Small intestine (tissue), 7 donors: ENCODE measurements at regions not wholly inside any gene's neighbourhood (a gene's known extent, or its start where the extent isn't known, plus 50 kb on each side); places are given as distances from the start of the nearest gene placed in this dataset.

ENCODE experiments used
- DNase-seq, 2 donors: peaks; one replicate each; pipeline versions ENCODE4 v3.0.0 to v3.0.0-alpha.2; 2013
- FAIRE-seq: peaks from 2 replicates; lab custom pipeline; 2012; peaks lifted over from hg19 to GRCh38; lab: Jason Lieb, UNC
- H3K27ac ChIP-seq, 3 donors: one replicate each; pipeline ENCODE4 v1.5.1; 2013; ENCODE audit warnings: low read length in 2 of 3, mild to moderate bottlenecking in 2 of 3, control low read depth in 1 of 3, inconsistent platforms in 1 of 3, low read depth in 1 of 3, moderate library complexity in 1 of 3
- H3K27me3 ChIP-seq, 3 donors: one replicate each; pipeline ENCODE4 v1.6.1; 2013; ENCODE audit warnings: low read length in 3 of 3, inconsistent platforms in 1 of 3; ENCODE audit not compliant: control insufficient read depth in 3 of 3, insufficient read depth in 3 of 3
- H3K36me3 ChIP-seq, 3 donors: one replicate each; pipeline ENCODE4 v1.6.1; 2013; ENCODE audit warnings: low read length in 3 of 3, inconsistent platforms in 1 of 3, low read depth in 1 of 3, mild to moderate bottlenecking in 1 of 3, moderate library complexity in 1 of 3; ENCODE audit not compliant: control insufficient read depth in 3 of 3, insufficient read depth in 2 of 3
- H3K4me1 ChIP-seq, 3 donors: one replicate each; pipeline ENCODE4 v1.6.1; 2013; ENCODE audit warnings: low read length in 2 of 3, inconsistent platforms in 1 of 3, low read depth in 1 of 3, mild to moderate bottlenecking in 1 of 3, moderate library complexity in 1 of 3; ENCODE audit not compliant: control insufficient read depth in 3 of 3, insufficient read depth in 2 of 3
- H3K4me3 ChIP-seq, 3 donors: one replicate each; pipeline ENCODE4 v1.5.1; 2013; ENCODE audit warnings: low read length in 3 of 3, control low read depth in 1 of 3, inconsistent platforms in 1 of 3, low read depth in 1 of 3, mild to moderate bottlenecking in 1 of 3, moderate library complexity in 1 of 3
- H3K9me3 ChIP-seq, 2 donors: one replicate each; pipeline ENCODE4 v1.6.1; 2013; ENCODE audit warnings: low read depth in 1 of 2, low read length in 1 of 2; ENCODE audit not compliant: control insufficient read depth in 2 of 2, insufficient read depth in 1 of 2
- WGBS, 3 donors: extraction: QIAGEN DNeasy Blood & Tissue Kit; methylation state at CpG; one replicate each; pipeline ENCODE4 v1.1.7; 2013; 5-methylcytosine and 5-hydroxymethylcytosine counted together
- donor health status: healthy with polysubstance abuse.
- donor health status: control.
- donor health status: control.
- donor health status: Bipolar disorder and iron deficiency.
- donor health status: healthy.

DNA sequence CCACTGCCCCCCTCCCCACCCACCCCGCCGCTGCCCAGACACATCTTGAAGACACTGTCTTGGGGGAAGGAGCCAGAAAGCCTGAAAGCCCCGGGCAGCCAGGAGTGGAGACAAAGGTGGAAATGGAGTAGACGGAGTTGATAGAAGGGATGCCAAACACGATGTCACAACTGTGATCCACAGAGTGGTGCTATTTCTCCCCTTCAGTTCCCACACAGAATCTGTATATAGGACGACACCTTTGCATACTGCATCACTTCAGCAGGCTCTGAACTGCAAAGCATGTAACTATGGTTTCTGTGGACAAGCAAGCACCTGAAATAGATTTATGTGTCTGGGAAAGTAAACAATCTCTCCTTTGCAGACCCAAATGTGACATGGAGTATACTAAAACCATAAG is 56.4 kb upstream of the F13A1 start:
- no peak for FAIRE-seq
- WGBS, 3 donors = 75 to 84% (median 81%) methylated on average over 6 of the region's 6 CpGs

DNA sequence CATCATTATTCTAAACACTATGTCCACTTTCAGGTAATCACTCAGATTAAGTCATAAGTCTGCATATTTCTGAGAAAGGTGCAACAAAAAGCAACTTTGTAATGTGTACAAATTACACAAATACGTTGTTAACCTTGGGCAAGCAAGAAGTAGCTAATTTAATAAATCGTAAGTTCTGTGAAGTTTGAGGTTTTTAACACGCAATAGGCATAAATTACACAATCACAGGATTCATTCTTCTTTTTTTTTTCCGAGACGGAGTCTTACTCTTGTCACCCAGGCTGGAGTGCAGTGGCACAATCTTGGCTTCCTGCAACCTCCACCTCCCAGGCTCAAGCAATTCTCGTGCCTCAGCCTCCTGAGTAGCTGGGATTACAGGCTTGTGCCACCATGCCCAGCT is 57.2 kb upstream of the F13A1 start:
- no peak for DNase-seq
- Histone ChIP-seq H3K4me1 (no peaks in the 10 kb centered on the region), H3K27me3 (no peaks in the 10 kb centered on the region), H3K36me3 (no peaks in the 10 kb centered on the region), H3K9me3 (no peaks in the 10 kb centered on the region), H3K4me3 (no peak overlapping the region), H3K27ac (no peak overlapping the region)
- WGBS, 3 donors = 81 to 86% (median 84%) methylated on average over 6 of the region's 6 CpGs
- no peak for FAIRE-seq

More for the DNA sequence above, 56.4 kb upstream of the F13A1 start:
- no peak for DNase-seq
- Histone ChIP-seq H3K9me3 (no peaks in the 10 kb centered on the region), H3K4me1 (no peaks in the 10 kb centered on the region), H3K36me3 (no peaks in the 10 kb centered on the region), H3K27ac (no peak overlapping the region), H3K4me3 (no peak overlapping the region), H3K27me3 (no peaks in the 10 kb centered on the region)

DNA sequence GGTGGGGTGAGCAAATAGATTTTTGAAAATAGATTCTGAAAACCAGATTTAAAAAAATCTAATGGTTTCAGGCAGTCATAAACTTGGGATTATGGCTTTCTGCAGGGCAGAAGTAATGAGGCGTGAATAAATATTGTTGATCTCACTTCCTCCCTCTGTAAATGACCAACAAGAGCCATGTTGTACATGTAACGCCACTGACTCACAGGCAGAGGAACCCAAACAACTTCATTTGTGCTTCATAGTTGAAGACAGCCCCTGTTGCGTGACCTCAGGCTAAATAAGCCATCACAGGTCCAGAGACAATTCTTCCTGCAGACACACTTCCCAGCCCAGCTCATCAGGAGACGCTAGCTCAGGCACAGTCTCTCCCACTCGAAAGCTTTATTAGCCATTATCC is 59.1 kb upstream of the F13A1 start:
- DNase-seq = no peak
- no peaks in the 10 kb centered on the region for H3K27me3 ChIP-seq
- no peaks in the 10 kb centered on the region for H3K36me3 ChIP-seq
- no peak overlapping the region for H3K27ac ChIP-seq
- WGBS, 3 donors = 82 to 85% (median 85%) methylated on average over 5 of the region's 5 CpGs
- no peaks in the 10 kb centered on the region for H3K4me1 ChIP-seq
- no peak overlapping the region for H3K4me3 ChIP-seq
- FAIRE-seq = no peak
- no peaks in the 10 kb centered on the region for H3K9me3 ChIP-seq

DNA sequence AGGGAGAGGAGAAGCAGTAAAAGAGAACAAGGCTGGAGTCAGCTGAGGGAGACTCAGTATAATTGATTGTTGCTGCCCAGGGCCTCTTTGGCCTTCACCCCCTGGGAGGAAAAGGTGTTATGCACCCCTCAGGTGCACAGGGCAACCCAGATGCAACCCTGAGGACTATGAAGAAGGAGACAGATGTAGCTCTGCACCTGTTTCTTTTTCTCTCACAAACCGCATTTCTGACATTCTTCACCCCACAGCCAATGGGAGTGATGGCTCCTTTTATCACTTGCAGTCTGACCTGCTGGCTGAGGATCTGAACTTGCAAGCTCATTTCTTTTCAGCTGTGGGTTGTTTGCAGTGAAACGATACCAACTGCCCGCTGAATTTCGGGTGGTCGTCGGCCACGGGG is 64.1 kb upstream of the F13A1 start:
- WGBS, 3 donors = 64 to 73% (median 68%) methylated on average over 7 of the region's 7 CpGs
- Histone ChIP-seq H3K4me1 (no peaks in the 10 kb centered on the region), H3K9me3 (no peaks in the 10 kb centered on the region), H3K27ac (no peak overlapping the region), H3K27me3 (no peaks in the 10 kb centered on the region), H3K4me3 (no peak overlapping the region), H3K36me3 (no peaks in the 10 kb centered on the region)
- FAIRE-seq (no peak), DNase-seq (no peak)

DNA sequence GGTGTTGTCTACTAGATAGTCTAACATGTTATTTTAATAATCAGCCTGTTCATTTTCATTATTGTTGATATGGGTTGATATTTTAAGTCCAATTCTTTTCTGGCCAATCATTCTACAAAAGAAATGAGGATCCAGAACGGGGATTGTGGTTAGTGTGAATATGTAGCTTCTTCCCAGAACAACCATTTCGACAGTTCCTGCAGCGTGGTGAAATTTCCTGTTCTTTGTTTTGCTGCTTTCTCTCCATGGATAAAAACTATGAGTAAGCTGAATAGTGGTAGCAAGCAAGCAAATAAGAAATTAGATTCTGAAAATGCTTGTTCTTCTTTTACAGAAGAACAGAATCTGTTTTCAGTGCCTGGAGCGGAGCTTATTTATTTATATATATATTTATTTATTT is 65.5 kb upstream of the F13A1 start:
- Histone ChIP-seq H3K9me3 (no peaks in the 10 kb centered on the region), H3K4me1 (no peaks in the 10 kb centered on the region), H3K27ac (no peak overlapping the region), H3K4me3 (no peak overlapping the region), H3K27me3 (no peaks in the 10 kb centered on the region), H3K36me3 (no peaks in the 10 kb centered on the region)
- DNase-seq (no peak), FAIRE-seq (no peak)
- WGBS, 3 donors = 62 to 74% (median 64%) methylated on average over 4 of the region's 4 CpGs

DNA sequence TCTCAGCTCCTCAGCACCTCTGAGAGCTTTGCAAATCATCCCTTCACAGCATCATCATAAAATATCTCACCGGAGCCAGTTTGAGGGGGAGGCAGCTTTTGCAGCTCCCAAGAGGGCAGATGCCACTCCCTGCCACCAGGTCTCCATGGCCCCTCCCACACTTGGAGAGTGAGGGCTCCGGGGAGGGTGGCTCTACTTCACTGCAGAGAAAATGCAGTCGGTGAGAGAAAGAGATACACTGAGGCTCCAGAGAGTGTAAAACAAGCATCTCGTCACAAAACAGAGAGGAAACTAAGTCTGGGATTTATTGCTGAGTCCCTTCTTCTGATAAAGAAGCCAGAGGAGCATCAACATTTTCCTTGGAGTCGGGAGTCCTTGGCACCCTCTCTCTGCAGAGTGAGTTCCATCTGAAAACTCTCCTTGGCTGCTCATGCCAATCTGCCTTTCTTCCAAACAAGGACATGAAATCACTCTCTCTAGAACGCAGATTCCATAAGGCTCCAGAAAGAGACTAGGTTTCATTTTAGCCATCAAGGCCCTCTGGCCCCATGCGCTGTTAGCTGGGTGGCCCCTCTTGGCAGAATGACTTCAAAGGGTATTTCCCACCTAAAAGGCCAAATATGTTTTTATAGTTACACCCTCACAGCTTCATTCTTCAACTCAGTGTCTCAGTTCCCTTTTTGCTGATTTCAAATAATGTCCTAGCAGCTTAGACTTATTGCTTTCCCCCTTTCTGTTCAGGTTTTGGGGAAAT is 70.6 kb upstream of the F13A1 start:
- 57 to 62% (median 60%) methylated on average over 7 of the region's 7 CpGs for WGBS, 3 donors
- FAIRE-seq = no peak

DNA sequence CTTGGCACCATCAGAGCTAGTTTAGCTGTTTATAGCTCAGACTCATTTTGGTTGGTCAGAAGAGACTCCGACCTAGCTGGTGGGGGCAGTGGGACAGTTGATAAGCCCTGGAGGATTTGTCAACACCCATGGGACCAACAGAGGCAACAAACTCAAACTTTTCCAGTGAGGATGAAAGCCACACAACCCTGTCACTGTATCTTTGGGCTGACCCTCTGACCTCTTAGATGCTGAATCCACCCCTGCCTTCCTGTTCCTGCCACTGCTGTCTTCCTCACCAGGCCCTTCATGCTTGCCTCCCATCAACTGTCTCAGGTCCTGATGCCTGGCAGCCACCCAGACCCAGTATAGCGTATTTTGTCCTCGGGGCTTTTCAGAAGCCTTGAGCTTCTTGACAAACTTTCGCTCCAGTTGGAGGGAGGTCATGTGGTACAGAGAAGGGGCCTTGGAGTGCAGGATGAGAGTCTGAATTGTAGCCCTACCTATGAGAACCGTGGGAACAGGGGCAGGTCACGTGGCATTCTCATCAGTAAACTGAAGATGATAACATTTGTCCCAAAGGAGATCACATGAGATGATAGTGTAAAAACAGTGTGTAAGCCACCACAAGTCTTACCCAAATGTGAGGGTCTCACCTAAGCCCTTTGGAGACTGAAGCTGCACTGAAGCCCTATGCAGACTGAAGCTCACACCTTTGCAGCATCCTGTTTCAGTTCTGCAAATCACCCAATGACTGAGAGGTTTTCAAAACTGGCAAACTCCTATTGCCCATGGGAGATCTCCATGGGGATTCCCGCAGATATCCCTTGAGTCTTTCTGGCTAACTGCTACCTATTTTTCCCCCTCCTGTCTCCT is 72.0 kb upstream of the F13A1 start:
- Histone ChIP-seq H3K27ac (no peak overlapping the region), H3K4me3 (no peak overlapping the region), H3K9me3 (no peaks in the 10 kb centered on the region), H3K27me3 (no peaks in the 10 kb centered on the region), H3K36me3 (no peaks in the 10 kb centered on the region), H3K4me1 (no peaks in the 10 kb centered on the region)
- 74 to 79% (median 75%) methylated on average over 7 of the region's 7 CpGs for WGBS, 3 donors
- no peak for FAIRE-seq
- DNase-seq = no peak

More for the DNA sequence above, 70.6 kb upstream of the F13A1 start:
- H3K4me3 ChIP-seq = no peak overlapping the region
- no peaks in the 10 kb centered on the region for H3K9me3 ChIP-seq
- H3K4me1 ChIP-seq = no peaks in the 10 kb centered on the region
- H3K27me3 ChIP-seq = no peaks in the 10 kb centered on the region
- no peaks in the 10 kb centered on the region for H3K36me3 ChIP-seq
- no peak overlapping the region for H3K27ac ChIP-seq
- DNase-seq = no peak

DNA sequence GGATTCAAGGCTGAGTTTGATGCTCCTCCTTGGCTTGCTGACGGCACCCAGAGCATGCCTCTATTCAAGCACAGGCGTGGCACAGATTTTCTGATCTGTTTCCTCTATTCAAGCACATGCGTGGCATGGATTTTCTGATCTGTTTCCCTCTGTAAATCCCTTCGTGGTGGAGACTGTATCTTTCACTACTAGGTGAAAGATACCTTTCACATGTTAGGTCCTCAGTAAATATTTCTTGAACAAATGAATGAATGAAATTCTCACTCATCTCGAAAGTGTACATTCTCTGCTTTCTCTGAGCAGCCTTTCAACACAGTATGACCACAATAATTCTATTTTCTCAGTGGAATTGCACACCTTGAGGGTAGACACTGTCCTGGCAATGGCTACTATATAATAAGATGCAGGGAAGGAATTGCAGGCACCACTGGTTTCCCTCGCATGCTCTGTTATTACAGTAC is 72.6 kb upstream of the F13A1 start:
- Histone ChIP-seq H3K36me3 (no peaks in the 10 kb centered on the region), H3K27me3 (no peaks in the 10 kb centered on the region), H3K4me1 (no peaks in the 10 kb centered on the region), H3K27ac (no peak overlapping the region), H3K9me3 (no peaks in the 10 kb centered on the region), H3K4me3 (no peak overlapping the region)
- FAIRE-seq (no peak), DNase-seq (no peak)
- WGBS, 3 donors = 61 to 74% (median 69%) methylated on average over 6 of the region's 6 CpGs
